ENCODE measurements at regions not wholly inside any gene's neighbourhood (a gene's known extent, or its start where the extent isn't known, plus 50 kb on each side); places are given as distances from the start of the nearest gene placed in this dataset.

GRCh38 chr6:145313041-145313855 is 422.1 kb downstream of the EPM2A start:
- Mint-ChIP-seq H3K36me3 (ENCODE audit: insufficient read depth in 2 of 2) (no peaks in the 10 kb centered on the region), H3K27ac (no peak overlapping the region), H3K9me3 (peaks cover 2 to 5% of the 10 kb centered on the region in 2 donors), H3K4me1 (ENCODE audit: low read depth) (no peaks in the 10 kb centered on the region), H3K27me3 (ENCODE audit: low read depth) (no peaks in the 10 kb centered on the region), H3K4me3 (no peak overlapping the region)
- no peak for ATAC-seq (replicated peaks in 1 of 2)
- DNase-seq, result no peak

- peaks cover 2 to 5% of the 10 kb centered on the region in 2 donors for H3K9me3 Mint-ChIP-seq
- no peaks in the 10 kb centered on the region for H3K27me3 Mint-ChIP-seq (ENCODE audit: low read depth)
- no peak overlapping the region for H3K27ac Mint-ChIP-seq
- ATAC-seq (replicated peaks in 1 of 2) (no peak), DNase-seq (no peak)
- no peaks in the 10 kb centered on the region for H3K4me1 Mint-ChIP-seq (ENCODE audit: low read depth)
- H3K36me3 Mint-ChIP-seq (ENCODE audit: insufficient read depth in 2 of 2), result no peaks in the 10 kb centered on the region
- no peak overlapping the region for H3K4me3 Mint-ChIP-seq
Measured at GRCh38 chr6:145315982-145316600, 419.2 kb downstream of the EPM2A start.

GRCh38 chr6:145318952-145319351 is 416.4 kb downstream of the EPM2A start:
- ATAC-seq (replicated peaks in 1 of 2), result no peak
- Mint-ChIP-seq H3K4me1 (ENCODE audit: low read depth) (no peaks in the 10 kb centered on the region), H3K9me3 (peaks cover 2 to 5% of the 10 kb centered on the region in 2 donors), H3K27me3 (ENCODE audit: low read depth) (no peaks in the 10 kb centered on the region), H3K36me3 (ENCODE audit: insufficient read depth in 2 of 2) (no peaks in the 10 kb centered on the region), H3K27ac (no peak overlapping the region), H3K4me3 (no peak overlapping the region)
- DNase-seq, result no peak

GRCh38 chr6:145319605-145320004 is 415.7 kb downstream of the EPM2A start:
- Mint-ChIP-seq H3K4me3 (no peak overlapping the region), H3K9me3 (peaks cover 2 to 5% of the 10 kb centered on the region in 2 donors), H3K27ac (no peak overlapping the region), H3K27me3 (ENCODE audit: low read depth) (no peaks in the 10 kb centered on the region), H3K36me3 (ENCODE audit: insufficient read depth in 2 of 2) (no peaks in the 10 kb centered on the region), H3K4me1 (ENCODE audit: low read depth) (no peaks in the 10 kb centered on the region)
- no peak for DNase-seq
- ATAC-seq (replicated peaks in 1 of 2), result no peak

- no peaks in the 10 kb centered on the region for H3K27me3 Mint-ChIP-seq (ENCODE audit: low read depth)
- DNase-seq, result no peak
- H3K36me3 Mint-ChIP-seq (ENCODE audit: insufficient read depth in 2 of 2), result no peaks in the 10 kb centered on the region
- no peak overlapping the region for H3K4me3 Mint-ChIP-seq
- no peaks in the 10 kb centered on the region for H3K4me1 Mint-ChIP-seq (ENCODE audit: low read depth)
- ATAC-seq (replicated peaks in 1 of 2), result no peak
- H3K9me3 Mint-ChIP-seq, result no peaks in the 10 kb centered on the region
- H3K27ac Mint-ChIP-seq, result no peak overlapping the region
Measured at GRCh38 chr6:145323646-145324045, 411.7 kb downstream of the EPM2A start.

GRCh38 chr6:145327586-145327985 is 407.7 kb downstream of the EPM2A start:
- H3K4me3 Mint-ChIP-seq, result no peak overlapping the region
- no peak for ATAC-seq (replicated peaks in 1 of 2)
- H3K4me1 Mint-ChIP-seq (ENCODE audit: low read depth), result no peaks in the 10 kb centered on the region
- H3K27ac Mint-ChIP-seq, result no peak overlapping the region
- DNase-seq, result no peak
- no peaks in the 10 kb centered on the region for H3K27me3 Mint-ChIP-seq (ENCODE audit: low read depth)
- no peaks in the 10 kb centered on the region for H3K36me3 Mint-ChIP-seq (ENCODE audit: insufficient read depth in 2 of 2)
- H3K9me3 Mint-ChIP-seq, result no peaks in the 10 kb centered on the region

GRCh38 chr6:145329257-145329656 is 406.1 kb downstream of the EPM2A start:
- H3K4me3 Mint-ChIP-seq, result no peak overlapping the region
- H3K4me1 Mint-ChIP-seq (ENCODE audit: low read depth), result no peaks in the 10 kb centered on the region
- no peaks in the 10 kb centered on the region for H3K36me3 Mint-ChIP-seq (ENCODE audit: insufficient read depth in 2 of 2)
- no peak for DNase-seq
- ATAC-seq (replicated peaks in 1 of 2), result no peak
- H3K9me3 Mint-ChIP-seq, result no peaks in the 10 kb centered on the region
- no peak overlapping the region for H3K27ac Mint-ChIP-seq
- H3K27me3 Mint-ChIP-seq (ENCODE audit: low read depth), result no peaks in the 10 kb centered on the region

DNA sequence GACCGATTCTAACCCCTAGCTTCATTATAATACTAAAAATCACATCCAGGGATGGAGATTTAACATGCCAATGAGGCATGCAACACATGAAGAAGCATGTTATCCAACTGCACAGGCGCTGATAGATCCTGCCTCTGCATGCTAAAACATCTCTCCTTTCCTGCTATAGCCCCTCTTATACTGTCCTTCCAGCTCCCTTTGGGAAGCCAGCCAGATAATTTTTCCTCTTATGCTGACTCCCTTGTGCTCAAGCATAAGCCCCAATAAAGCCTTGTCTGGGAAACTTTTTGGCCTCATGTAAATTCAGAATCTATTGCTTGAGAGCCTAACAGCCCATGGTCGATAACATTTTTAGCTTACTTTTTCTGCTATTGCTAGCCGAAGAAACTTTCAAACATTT is 404.3 kb downstream of the EPM2A start:
- Mint-ChIP-seq H3K27me3 (ENCODE audit: low read depth) (no peaks in the 10 kb centered on the region), H3K9me3 (no peaks in the 10 kb centered on the region), H3K4me1 (ENCODE audit: low read depth) (no peaks in the 10 kb centered on the region), H3K36me3 (ENCODE audit: insufficient read depth in 2 of 2) (no peaks in the 10 kb centered on the region), H3K4me3 (no peak overlapping the region), H3K27ac (no peak overlapping the region)
- ATAC-seq (replicated peaks in 1 of 2) (no peak), DNase-seq (no peak)

DNA sequence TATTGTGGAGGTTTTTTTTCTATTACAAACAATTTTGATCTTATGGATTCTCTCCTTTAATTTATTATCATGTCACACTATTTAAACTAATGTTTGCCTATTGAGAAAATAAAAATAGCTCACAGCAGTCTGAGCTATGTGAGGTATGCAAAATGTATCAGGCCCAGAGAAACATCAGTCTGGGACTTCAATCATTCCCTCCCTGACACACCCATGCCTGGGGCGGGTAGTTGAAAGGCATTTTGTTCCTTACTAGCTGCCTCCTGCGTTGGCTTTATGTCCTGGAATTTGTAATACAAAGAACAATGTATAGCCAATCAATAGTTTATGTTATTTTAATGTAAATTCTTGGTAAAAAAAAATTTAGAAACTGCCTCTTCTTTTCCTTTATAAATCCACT is 403.3 kb downstream of the EPM2A start:
- no peak overlapping the region for H3K4me3 Mint-ChIP-seq
- H3K27me3 Mint-ChIP-seq (ENCODE audit: low read depth), result no peaks in the 10 kb centered on the region
- no peaks in the 10 kb centered on the region for H3K9me3 Mint-ChIP-seq
- ATAC-seq (replicated peaks in 1 of 2) (no peak), DNase-seq (no peak)
- H3K36me3 Mint-ChIP-seq (ENCODE audit: insufficient read depth in 2 of 2), result no peaks in the 10 kb centered on the region
- H3K4me1 Mint-ChIP-seq (ENCODE audit: low read depth), result no peaks in the 10 kb centered on the region
- no peak overlapping the region for H3K27ac Mint-ChIP-seq

- no peaks in the 10 kb centered on the region for H3K27me3 Mint-ChIP-seq (ENCODE audit: low read depth)
- H3K27ac Mint-ChIP-seq, result no peak overlapping the region
- DNase-seq (no peak), ATAC-seq (replicated peaks in 1 of 2) (no peak)
- H3K4me3 Mint-ChIP-seq, result no peak overlapping the region
- H3K4me1 Mint-ChIP-seq (ENCODE audit: low read depth), result no peaks in the 10 kb centered on the region
- H3K9me3 Mint-ChIP-seq, result no peaks in the 10 kb centered on the region
- H3K36me3 Mint-ChIP-seq (ENCODE audit: insufficient read depth in 2 of 2), result no peaks in the 10 kb centered on the region
Measured at GRCh38 chr6:145336119-145336518, 399.2 kb downstream of the EPM2A start.

GRCh38 chr6:145339089-145339488 is 396.2 kb downstream of the EPM2A start:
- Mint-ChIP-seq H3K36me3 (ENCODE audit: insufficient read depth in 2 of 2) (no peaks in the 10 kb centered on the region), H3K9me3 (no peaks in the 10 kb centered on the region), H3K4me3 (no peak overlapping the region), H3K27ac (no peak overlapping the region), H3K27me3 (ENCODE audit: low read depth) (no peaks in the 10 kb centered on the region), H3K4me1 (ENCODE audit: low read depth) (no peaks in the 10 kb centered on the region)
- ATAC-seq (replicated peaks in 1 of 2) (no peak), DNase-seq (no peak)

DNA sequence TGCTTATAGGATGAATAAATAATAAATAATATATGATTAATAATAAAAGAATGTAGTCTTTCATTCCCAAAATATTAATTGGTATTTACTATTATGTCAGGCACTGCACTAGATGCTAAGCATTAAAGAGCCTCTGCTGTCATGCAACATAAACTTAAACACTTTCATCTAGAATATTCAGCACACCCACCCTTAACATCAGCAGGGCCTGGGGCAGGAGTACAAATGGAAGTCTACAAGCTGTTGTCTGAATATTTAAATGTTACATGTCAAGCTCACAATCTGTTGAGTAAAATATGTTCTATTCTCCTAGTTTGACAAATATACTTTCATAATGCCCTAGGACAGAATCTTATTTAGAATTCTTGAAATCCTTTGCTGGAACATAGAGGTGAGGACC is 395.1 kb downstream of the EPM2A start:
- no peak overlapping the region for H3K4me3 Mint-ChIP-seq
- H3K36me3 Mint-ChIP-seq (ENCODE audit: insufficient read depth in 2 of 2), result no peaks in the 10 kb centered on the region
- no peak overlapping the region for H3K27ac Mint-ChIP-seq
- H3K9me3 Mint-ChIP-seq, result no peaks in the 10 kb centered on the region
- ATAC-seq (replicated peaks in 1 of 2), result no peak
- no peak for DNase-seq
- H3K27me3 Mint-ChIP-seq (ENCODE audit: low read depth), result no peaks in the 10 kb centered on the region
- H3K4me1 Mint-ChIP-seq (ENCODE audit: low read depth), result no peaks in the 10 kb centered on the region

- H3K36me3 Mint-ChIP-seq (ENCODE audit: insufficient read depth in 2 of 2), result no peaks in the 10 kb centered on the region
Measured at GRCh38 chr6:145345094-145345493, 390.2 kb downstream of the EPM2A start.

DNA sequence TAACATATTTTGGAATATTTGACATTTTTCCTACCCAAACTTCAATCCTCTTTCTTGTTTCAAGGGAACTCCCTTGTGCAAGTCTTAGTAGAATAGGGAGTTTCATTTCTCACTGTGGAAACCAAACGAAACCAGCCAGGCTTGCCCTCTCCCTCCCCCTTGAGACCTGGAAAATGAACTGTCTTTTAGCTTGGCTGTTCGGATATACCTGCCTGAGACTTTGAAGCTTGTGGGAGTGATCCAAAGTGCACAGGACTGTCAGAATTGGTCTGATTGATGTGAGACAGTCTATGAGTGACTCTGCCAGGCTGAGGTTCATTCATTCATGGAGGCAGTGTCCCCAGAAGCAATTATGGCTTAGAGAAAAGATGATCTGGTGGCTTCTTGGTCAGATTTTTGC is 388.1 kb downstream of the EPM2A start:
- no peaks in the 10 kb centered on the region for H3K36me3 Mint-ChIP-seq (ENCODE audit: insufficient read depth in 2 of 2)
- H3K4me3 Mint-ChIP-seq, result no peak overlapping the region
- peaks cover 5% of the 10 kb centered on the region for H3K27me3 Mint-ChIP-seq (ENCODE audit: low read depth)
- H3K27ac Mint-ChIP-seq, result no peak overlapping the region
- H3K9me3 Mint-ChIP-seq, result no peaks in the 10 kb centered on the region
- ATAC-seq (replicated peaks in 1 of 2) (no peak), DNase-seq (no peak)
- H3K4me1 Mint-ChIP-seq (ENCODE audit: low read depth), result no peaks in the 10 kb centered on the region

More at GRCh38 chr6:145345094-145345493, 390.2 kb downstream of the EPM2A start:
- H3K9me3 Mint-ChIP-seq, result no peaks in the 10 kb centered on the region
- peaks cover 5% of the 10 kb centered on the region for H3K27me3 Mint-ChIP-seq (ENCODE audit: low read depth)
- DNase-seq (no peak), ATAC-seq (replicated peaks in 1 of 2) (no peak)
- H3K4me3 Mint-ChIP-seq, result no peak overlapping the region
- H3K27ac Mint-ChIP-seq, result no peak overlapping the region
- no peaks in the 10 kb centered on the region for H3K4me1 Mint-ChIP-seq (ENCODE audit: low read depth)

Data from activated T-cell treated with anti-CD3 and anti-CD28 coated beads, Interleukin-2, amount 50 U/mL, for 72 hours (primary cell).